Sigmoid colon (tissue), 4 donors: ENCODE measurements at regions not wholly inside any gene's neighbourhood (a gene's known extent, or its start where the extent isn't known, plus 50 kb on each side); places are given as distances from the start of the nearest gene placed in this dataset.
"Not testable (repeated sequence)": the region's sequence is repeated elsewhere in the genome, so short reads cannot be mapped to it uniquely, and the experiment has no call there.

Experiments
- POLR2A ChIP-seq, 2 donors: fragments of 450-650 bp; IDR thresholded peaks; one replicate each; pipeline ENCODE4 v1.6.1; 2016; ENCODE audit warnings: antibody characterized with exemption in 2 of 2, mild to moderate bottlenecking in 2 of 2, moderate library complexity in 2 of 2
- POLR2AphosphoS5 ChIP-seq, 4 donors: sonication (generic); formaldehyde crosslinking; IDR thresholded peaks; one replicate each; pipeline ENCODE4 v1.6.1; 2017; ENCODE audit warnings: antibody characterized with exemption in 4 of 4

DNA sequence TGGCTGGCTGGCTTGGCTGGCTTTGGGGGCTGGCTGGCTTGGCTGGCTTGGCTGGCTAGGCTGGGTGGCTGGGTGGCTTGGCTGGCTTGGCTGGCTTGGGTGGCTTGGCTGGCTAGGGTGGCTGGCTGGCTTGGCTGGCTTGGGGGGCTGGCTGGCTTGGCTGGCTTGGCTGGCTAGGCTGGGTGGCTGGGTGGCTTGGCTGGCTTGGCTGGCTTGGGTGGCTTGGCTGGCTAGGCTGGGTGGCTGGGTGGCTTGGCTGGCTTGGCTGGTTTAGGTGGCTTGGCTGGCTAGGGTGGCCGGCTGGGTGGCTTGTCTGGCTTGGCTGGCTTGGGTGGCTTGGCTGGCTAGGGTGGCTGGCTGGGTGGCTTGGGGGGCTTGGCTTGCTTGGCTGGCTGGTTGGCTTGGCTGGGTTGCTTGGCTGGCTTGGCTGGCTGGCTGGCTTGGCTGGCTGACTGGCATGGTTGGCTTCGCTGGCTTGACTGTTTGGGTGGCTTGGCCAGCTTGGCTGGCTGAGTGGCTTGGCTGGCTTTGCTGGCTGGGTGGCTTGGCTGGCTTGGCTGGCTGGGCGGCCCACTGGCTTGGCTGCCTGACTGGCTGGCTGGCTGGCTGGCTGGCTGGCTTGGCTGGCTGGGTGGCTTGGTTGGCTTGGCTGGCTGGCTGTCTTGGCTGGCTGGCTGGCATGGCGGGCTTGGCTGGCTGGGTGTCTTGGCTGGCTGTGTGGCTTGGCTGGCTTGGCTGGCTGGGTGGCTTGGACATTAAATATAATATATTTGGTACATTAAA, 246.3 kb upstream of the POTEB2 start:
- TF ChIP-seq POLR2A, POLR2AphosphoS5 (IDR thresholded peaks at IDR 0.05): not testable (repeated sequence)
